Spinal cord (tissue), 9 donors: ENCODE measurements at regions not wholly inside any gene's neighbourhood (a gene's known extent, or its start where the extent isn't known, plus 50 kb on each side); places are given as distances from the start of the nearest gene placed in this dataset.
"Not testable (repeated sequence)": the region's sequence is repeated elsewhere in the genome, so short reads cannot be mapped to it uniquely, and the experiment has no call there.

Source experiments
- DNase-seq, 6 donors: peaks; one replicate each; pipeline versions ENCODE4 v3.0.0 to v3.0.0-alpha.2; 2013 to 2015; ENCODE audit warnings: low spot score in 6 of 6, low read depth in 4 of 6
- H3K27ac ChIP-seq: one replicate; pipeline ENCODE4 v1.5.1; 2013; ENCODE audit warnings: low read depth, low read length, control low read depth
- H3K27me3 ChIP-seq: one replicate; pipeline ENCODE4 v1.6.1; 2013; ENCODE audit warnings: low read length; ENCODE audit not compliant: control insufficient read depth, insufficient read depth
- H3K36me3 ChIP-seq: one replicate; pipeline ENCODE4 v1.6.1; 2013; ENCODE audit warnings: low read length; ENCODE audit not compliant: control insufficient read depth, insufficient read depth
- H3K4me1 ChIP-seq: one replicate; pipeline ENCODE4 v1.6.1; 2013; ENCODE audit warnings: low read length; ENCODE audit not compliant: control insufficient read depth, insufficient read depth
- H3K4me3 ChIP-seq: one replicate; pipeline ENCODE4 v1.5.1; 2013; ENCODE audit warnings: low read depth, low read length, control low read depth
- H3K9me3 ChIP-seq: one replicate; pipeline ENCODE4 v1.6.1; 2013; ENCODE audit warnings: low read length; ENCODE audit not compliant: control insufficient read depth, insufficient read depth
- WGBS: methylation state at CpG from one replicate; pipeline ENCODE4 v1.1.5; 2013; ENCODE audit warnings: missing lambda C conversion rate; ENCODE audit not compliant: insufficient coverage; 5-methylcytosine and 5-hydroxymethylcytosine counted together
- donor health status: healthy.

DNA sequence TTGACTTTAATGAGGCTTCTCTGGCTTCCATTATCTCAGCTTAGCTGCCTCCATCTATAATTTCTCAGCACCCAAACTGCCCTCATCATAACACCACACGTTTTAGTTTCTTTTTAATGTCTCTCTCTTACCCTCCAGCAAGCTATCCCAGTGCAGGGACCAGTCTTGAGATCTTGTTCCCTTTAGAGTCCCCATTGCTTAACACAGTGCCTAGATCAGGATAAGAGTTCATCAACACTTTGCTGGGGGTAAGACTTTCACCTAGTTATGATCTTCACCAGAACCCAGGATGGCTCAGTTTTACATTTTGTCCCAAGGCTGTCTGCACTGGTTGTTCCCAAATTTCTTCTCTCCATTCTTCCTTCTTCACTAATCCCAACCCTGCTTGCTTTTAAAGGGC is 126.1 kb downstream of the OR2B2 start:
- H3K27ac ChIP-seq = no peak overlapping the region
- peaks cover 2% of the 10 kb centered on the region for H3K27me3 ChIP-seq
- no peaks in the 10 kb centered on the region for H3K4me1 ChIP-seq
- no peaks in the 10 kb centered on the region for H3K36me3 ChIP-seq
- H3K4me3 ChIP-seq = no peak overlapping the region
- 50% methylated on average over 1 of the region's 1 CpG for WGBS
- H3K9me3 ChIP-seq = no peaks in the 10 kb centered on the region
- DNase-seq = no peak

- no peak overlapping the region for H3K4me3 ChIP-seq
- no peaks in the 10 kb centered on the region for H3K4me1 ChIP-seq
- no peaks in the 10 kb centered on the region for H3K9me3 ChIP-seq
- H3K36me3 ChIP-seq = no peaks in the 10 kb centered on the region
- no peak for DNase-seq
- peaks cover 2% of the 10 kb centered on the region for H3K27me3 ChIP-seq
- 80% methylated on average over 1 of the region's 2 CpGs for WGBS
- H3K27ac ChIP-seq = no peak overlapping the region
Measured at GRCh38 chr6:27785294-27785693, 126.9 kb downstream of the OR2B2 start.

- H3K4me3 ChIP-seq = no peak overlapping the region
- peaks cover 2% of the 10 kb centered on the region for H3K27me3 ChIP-seq
- no CpG with 5 or more reads among the region's 2 CpGs for WGBS
- H3K9me3 ChIP-seq = no peaks in the 10 kb centered on the region
- no peaks in the 10 kb centered on the region for H3K36me3 ChIP-seq
- no peak for DNase-seq
- no peak overlapping the region for H3K27ac ChIP-seq
- no peaks in the 10 kb centered on the region for H3K4me1 ChIP-seq
Measured at GRCh38 chr6:27782748-27783147, 129.4 kb downstream of the OR2B2 start.

DNA sequence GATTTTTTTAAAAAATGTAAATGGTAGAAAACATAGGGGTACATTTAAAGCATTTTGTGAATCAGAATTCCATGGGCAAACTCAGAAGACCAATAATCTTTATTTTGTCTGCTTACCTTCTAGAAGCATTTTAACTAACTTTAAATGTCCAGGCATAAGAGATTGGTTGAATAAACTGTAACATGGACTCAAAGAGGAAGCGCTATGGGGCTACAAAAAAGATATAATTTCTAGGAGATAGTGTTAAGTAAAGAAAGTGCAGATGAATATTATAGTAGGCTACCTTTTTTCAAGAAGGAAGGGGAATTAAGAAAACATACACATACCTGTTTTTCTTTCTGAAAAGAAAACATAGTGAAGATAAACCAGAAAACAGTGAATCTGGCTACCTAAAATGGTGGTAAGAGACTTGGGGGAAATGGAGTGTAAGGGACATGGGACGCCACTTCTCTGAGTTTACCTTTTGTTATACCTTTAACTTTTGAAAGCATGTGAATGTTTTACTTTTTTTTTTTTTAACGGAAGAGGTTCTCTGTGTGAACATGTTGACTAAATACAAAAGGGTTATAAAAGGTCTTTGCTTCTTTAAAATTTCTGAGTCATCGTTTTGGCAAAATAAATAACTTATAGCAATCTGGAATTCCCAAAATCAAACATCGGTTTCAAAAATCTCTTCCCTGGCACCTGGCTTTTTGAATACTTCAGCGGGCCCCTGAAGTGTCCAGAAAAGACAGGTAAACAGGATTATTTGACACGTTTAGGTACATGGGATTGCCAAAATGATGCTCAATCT is 133.4 kb downstream of the OR2B2 start:
- H3K4me3 ChIP-seq = no peak overlapping the region
- no peak for DNase-seq
- H3K4me1 ChIP-seq = no peaks in the 10 kb centered on the region
- whole genome bisulfite sequencing = no CpG with 5 or more reads among the region's 7 CpGs
- H3K9me3 ChIP-seq = no peaks in the 10 kb centered on the region
- no peaks in the 10 kb centered on the region for H3K36me3 ChIP-seq
- peaks cover 7% of the 10 kb centered on the region for H3K27me3 ChIP-seq
- H3K27ac ChIP-seq = no peak overlapping the region

- Histone ChIP-seq H3K4me1 (peaks cover 1% of the 10 kb centered on the region), H3K27me3 (peaks cover 7% of the 10 kb centered on the region), H3K9me3 (no peaks in the 10 kb centered on the region), H3K27ac (no peak overlapping the region), H3K36me3 (no peaks in the 10 kb centered on the region), H3K4me3 (no peak overlapping the region)
- WGBS = 88% methylated on average over 1 of the region's 11 CpGs
- DNase-seq = no peak
Measured at GRCh38 chr6:27777614-27778355, 134.4 kb downstream of the OR2B2 start.

DNA sequence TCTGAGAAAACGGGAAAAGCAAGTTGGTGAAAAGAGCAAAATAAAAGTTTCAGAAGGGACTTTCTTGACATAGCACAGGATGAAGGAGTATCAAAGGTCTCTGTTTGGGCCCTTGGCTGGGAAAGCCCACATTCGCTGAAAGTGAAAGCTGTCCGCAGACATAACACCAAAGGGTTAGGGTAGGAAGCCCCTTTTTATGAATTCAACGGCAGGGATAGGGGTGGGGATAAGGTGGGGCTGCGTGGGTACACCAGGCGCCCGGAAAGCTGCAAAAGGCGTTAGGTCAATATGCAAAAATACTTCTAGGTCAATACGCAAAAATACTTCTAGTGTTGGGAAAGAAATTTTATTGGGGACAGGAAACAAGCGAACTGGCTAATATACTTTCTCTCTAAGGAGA is 135.1 kb downstream of the OR2B2 start:
- H3K4me1 ChIP-seq = peaks cover 8% of the 10 kb centered on the region
- WGBS = 84% methylated on average over 5 of the region's 10 CpGs
- no peaks in the 10 kb centered on the region for H3K36me3 ChIP-seq
- H3K4me3 ChIP-seq = no peak overlapping the region
- no peak for DNase-seq
- H3K9me3 ChIP-seq = no peaks in the 10 kb centered on the region
- no peak overlapping the region for H3K27ac ChIP-seq
- H3K27me3 ChIP-seq = peaks cover 7% of the 10 kb centered on the region

- no peak for DNase-seq
- H3K4me1 ChIP-seq = peaks cover 10% of the 10 kb centered on the region
- WGBS = 95% methylated on average over 3 of the region's 4 CpGs
Measured at GRCh38 chr6:27776504-27776903, 135.7 kb downstream of the OR2B2 start.

DNA sequence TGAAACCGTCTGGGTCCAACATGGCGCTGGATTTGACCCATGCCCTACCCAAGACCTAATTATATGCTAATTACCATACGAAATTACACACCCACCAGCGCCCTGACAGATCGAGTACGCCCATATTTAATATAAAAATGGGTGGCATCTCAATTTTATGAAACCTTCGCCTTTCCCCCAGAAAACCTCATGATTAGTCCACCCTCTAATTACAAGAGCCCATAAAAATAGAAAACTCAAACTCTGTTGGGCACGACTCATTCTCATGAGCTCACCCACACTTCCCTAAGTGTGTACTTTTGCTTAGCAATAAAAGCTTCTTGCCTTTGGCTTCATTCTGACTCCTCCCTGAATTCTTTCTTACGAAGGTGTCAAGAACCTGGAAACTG is 136.4 kb downstream of the OR2B2 start:
- H3K4me3 ChIP-seq = no peak overlapping the region
- H3K36me3 ChIP-seq = no peaks in the 10 kb centered on the region
- WGBS = 88% methylated on average over 3 of the region's 9 CpGs
- no peak overlapping the region for H3K27ac ChIP-seq
- no peak for DNase-seq
- peaks cover 10% of the 10 kb centered on the region for H3K4me1 ChIP-seq
- no peaks in the 10 kb centered on the region for H3K9me3 ChIP-seq
- H3K27me3 ChIP-seq = peaks cover 13% of the 10 kb centered on the region

More at GRCh38 chr6:27776504-27776903, 135.7 kb downstream of the OR2B2 start:
- Histone ChIP-seq H3K36me3 (no peaks in the 10 kb centered on the region), H3K27me3 (peaks cover 7% of the 10 kb centered on the region), H3K9me3 (no peaks in the 10 kb centered on the region), H3K27ac (no peak overlapping the region), H3K4me3 (no peak overlapping the region)

DNA sequence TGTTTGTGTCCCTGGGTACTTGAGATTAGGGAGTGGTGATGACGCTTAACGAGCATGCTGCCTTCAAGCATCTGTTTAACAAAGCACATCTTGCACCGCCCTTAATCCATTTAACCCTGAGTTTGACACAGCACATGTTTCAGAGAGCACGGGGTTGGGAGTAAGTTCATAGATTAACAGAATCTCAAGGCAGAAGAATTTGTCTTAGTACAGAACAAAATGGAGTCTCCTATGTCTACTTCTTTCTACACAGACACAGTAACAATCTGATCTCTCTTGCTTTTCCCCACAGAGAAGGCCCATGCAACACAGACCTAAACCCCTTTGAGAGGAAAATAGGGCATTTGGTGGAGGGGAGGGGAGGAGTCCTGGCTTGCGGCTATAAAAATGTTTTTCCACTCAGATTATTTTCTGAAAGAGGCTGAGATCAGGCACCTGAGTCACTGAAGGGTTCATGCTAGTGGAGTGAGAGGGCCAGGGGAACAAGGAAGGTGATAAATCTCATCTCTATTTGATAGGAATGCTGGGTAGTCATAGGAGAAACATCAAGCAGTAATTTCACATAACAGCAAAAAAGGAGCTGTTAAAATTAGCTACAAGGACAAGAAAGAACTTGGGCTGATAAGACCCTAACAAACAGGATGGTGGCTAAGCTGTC is 136.9 kb downstream of the OR2B2 start:
- H3K27ac ChIP-seq, H3K4me1 ChIP-seq, H3K9me3 ChIP-seq, DNase-seq, H3K4me3 ChIP-seq, H3K36me3 ChIP-seq: not testable (repeated sequence)
- WGBS = no CpG with 5 or more reads among the region's 5 CpGs
- peaks cover 13% of the 10 kb centered on the region for H3K27me3 ChIP-seq
